ENCODE measurements at regions not wholly inside any gene's neighbourhood (a gene's known extent, or its start where the extent isn't known, plus 50 kb on each side); places are given as distances from the start of the nearest gene placed in this dataset.

DNA sequence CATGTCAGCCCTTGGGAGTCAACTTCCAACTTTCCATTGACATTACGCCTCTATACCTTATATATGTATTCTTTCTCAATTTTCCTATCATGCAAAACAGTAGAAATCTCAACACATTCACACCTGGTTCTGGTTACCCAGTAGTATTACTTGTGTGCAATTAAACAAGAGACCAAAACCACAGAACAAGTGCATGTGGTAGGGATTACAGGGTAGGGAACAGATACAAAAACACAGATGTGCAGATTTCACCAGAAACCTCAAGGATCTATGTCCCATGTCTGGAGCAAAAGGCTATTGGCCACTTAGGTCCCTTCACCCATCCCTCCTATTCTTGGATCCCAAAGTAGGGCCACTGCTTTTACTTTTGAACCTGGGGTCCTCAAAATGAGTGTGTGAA lies 143.6 kb upstream of the ZCCHC13 start:
- TF ChIP-seq, protein P1, sequence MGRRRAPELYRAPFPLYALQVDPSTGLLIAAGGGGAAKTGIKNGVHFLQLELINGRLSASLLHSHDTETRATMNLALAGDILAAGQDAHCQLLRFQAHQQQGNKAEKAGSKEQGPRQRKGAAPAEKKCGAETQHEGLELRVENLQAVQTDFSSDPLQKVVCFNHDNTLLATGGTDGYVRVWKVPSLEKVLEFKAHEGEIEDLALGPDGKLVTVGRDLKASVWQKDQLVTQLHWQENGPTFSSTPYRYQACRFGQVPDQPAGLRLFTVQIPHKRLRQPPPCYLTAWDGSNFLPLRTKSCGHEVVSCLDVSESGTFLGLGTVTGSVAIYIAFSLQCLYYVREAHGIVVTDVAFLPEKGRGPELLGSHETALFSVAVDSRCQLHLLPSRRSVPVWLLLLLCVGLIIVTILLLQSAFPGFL (CRISPR knock-in tag; IDR thresholded peaks at IDR 0.05; ENCODE audit: borderline replicate concordance), result no peak
- no peak for TF ChIP-seq IRF2 (CRISPR knock-in tag; IDR thresholded peaks at IDR 0.05; ENCODE audit: borderline replicate concordance, low read depth)
- TF ChIP-seq, protein P2, sequence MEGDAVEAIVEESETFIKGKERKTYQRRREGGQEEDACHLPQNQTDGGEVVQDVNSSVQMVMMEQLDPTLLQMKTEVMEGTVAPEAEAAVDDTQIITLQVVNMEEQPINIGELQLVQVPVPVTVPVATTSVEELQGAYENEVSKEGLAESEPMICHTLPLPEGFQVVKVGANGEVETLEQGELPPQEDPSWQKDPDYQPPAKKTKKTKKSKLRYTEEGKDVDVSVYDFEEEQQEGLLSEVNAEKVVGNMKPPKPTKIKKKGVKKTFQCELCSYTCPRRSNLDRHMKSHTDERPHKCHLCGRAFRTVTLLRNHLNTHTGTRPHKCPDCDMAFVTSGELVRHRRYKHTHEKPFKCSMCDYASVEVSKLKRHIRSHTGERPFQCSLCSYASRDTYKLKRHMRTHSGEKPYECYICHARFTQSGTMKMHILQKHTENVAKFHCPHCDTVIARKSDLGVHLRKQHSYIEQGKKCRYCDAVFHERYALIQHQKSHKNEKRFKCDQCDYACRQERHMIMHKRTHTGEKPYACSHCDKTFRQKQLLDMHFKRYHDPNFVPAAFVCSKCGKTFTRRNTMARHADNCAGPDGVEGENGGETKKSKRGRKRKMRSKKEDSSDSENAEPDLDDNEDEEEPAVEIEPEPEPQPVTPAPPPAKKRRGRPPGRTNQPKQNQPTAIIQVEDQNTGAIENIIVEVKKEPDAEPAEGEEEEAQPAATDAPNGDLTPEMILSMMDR (IDR thresholded peaks at IDR 0.05), result no peak
- TF ChIP-seq SMAD3 (CRISPR knock-in tag; IDR thresholded peaks at IDR 0.05; ENCODE audit: borderline replicate concordance), result no peak
- no peak for TF ChIP-seq CREM (CRISPR knock-in tag; IDR thresholded peaks at IDR 0.05)
- no peak for TF ChIP-seq NFYB (CRISPR knock-in tag; conservative IDR thresholded peaks at IDR 0.05; ENCODE audit: low read depth)
- TF ChIP-seq, protein P3, sequence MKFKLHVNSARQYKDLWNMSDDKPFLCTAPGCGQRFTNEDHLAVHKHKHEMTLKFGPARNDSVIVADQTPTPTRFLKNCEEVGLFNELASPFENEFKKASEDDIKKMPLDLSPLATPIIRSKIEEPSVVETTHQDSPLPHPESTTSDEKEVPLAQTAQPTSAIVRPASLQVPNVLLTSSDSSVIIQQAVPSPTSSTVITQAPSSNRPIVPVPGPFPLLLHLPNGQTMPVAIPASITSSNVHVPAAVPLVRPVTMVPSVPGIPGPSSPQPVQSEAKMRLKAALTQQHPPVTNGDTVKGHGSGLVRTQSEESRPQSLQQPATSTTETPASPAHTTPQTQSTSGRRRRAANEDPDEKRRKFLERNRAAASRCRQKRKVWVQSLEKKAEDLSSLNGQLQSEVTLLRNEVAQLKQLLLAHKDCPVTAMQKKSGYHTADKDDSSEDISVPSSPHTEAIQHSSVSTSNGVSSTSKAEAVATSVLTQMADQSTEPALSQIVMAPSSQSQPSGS (CRISPR knock-in tag; IDR thresholded peaks at IDR 0.05; ENCODE audit: borderline replicate concordance, low read depth), result no peak
- no peak for TF ChIP-seq FOXK1 (CRISPR knock-in tag; IDR thresholded peaks at IDR 0.05)
- TF ChIP-seq, protein P4, sequence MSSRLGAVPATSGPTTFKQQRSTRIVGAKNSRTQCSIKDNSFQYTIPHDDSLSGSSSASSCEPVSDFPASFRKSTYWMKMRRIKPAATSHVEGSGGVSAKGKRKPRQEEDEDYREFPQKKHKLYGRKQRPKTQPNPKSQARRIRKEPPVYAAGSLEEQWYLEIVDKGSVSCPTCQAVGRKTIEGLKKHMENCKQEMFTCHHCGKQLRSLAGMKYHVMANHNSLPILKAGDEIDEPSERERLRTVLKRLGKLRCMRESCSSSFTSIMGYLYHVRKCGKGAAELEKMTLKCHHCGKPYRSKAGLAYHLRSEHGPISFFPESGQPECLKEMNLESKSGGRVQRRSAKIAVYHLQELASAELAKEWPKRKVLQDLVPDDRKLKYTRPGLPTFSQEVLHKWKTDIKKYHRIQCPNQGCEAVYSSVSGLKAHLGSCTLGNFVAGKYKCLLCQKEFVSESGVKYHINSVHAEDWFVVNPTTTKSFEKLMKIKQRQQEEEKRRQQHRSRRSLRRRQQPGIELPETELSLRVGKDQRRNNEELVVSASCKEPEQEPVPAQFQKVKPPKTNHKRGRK (CRISPR knock-in tag; IDR thresholded peaks at IDR 0.05; ENCODE audit: borderline replicate concordance), result no peak
- TF ChIP-seq CREB1 (CRISPR knock-in tag; IDR thresholded peaks at IDR 0.05), result no peak
- TF ChIP-seq ETV6 (CRISPR knock-in tag; IDR thresholded peaks at IDR 0.05), result no peak
- TF ChIP-seq GRHL2 (CRISPR knock-in tag; IDR thresholded peaks at IDR 0.05; ENCODE audit: insufficient replicate concordance, severe bottlenecking), result no peak
- TF ChIP-seq, protein P5, sequence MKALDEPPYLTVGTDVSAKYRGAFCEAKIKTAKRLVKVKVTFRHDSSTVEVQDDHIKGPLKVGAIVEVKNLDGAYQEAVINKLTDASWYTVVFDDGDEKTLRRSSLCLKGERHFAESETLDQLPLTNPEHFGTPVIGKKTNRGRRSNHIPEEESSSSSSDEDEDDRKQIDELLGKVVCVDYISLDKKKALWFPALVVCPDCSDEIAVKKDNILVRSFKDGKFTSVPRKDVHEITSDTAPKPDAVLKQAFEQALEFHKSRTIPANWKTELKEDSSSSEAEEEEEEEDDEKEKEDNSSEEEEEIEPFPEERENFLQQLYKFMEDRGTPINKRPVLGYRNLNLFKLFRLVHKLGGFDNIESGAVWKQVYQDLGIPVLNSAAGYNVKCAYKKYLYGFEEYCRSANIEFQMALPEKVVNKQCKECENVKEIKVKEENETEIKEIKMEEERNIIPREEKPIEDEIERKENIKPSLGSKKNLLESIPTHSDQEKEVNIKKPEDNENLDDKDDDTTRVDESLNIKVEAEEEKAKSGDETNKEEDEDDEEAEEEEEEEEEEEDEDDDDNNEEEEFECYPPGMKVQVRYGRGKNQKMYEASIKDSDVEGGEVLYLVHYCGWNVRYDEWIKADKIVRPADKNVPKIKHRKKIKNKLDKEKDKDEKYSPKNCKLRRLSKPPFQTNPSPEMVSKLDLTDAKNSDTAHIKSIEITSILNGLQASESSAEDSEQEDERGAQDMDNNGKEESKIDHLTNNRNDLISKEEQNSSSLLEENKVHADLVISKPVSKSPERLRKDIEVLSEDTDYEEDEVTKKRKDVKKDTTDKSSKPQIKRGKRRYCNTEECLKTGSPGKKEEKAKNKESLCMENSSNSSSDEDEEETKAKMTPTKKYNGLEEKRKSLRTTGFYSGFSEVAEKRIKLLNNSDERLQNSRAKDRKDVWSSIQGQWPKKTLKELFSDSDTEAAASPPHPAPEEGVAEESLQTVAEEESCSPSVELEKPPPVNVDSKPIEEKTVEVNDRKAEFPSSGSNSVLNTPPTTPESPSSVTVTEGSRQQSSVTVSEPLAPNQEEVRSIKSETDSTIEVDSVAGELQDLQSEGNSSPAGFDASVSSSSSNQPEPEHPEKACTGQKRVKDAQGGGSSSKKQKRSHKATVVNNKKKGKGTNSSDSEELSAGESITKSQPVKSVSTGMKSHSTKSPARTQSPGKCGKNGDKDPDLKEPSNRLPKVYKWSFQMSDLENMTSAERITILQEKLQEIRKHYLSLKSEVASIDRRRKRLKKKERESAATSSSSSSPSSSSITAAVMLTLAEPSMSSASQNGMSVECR (CRISPR knock-in tag; IDR thresholded peaks at IDR 0.05; ENCODE audit: borderline replicate concordance), result no peak
- no peak for TF ChIP-seq TCF7 (CRISPR knock-in tag; IDR thresholded peaks at IDR 0.05; ENCODE audit: low read depth)
